PC-9 (cell line): ENCODE measurements at regions not wholly inside any gene's neighbourhood (a gene's known extent, or its start where the extent isn't known, plus 50 kb on each side); places are given as distances from the start of the nearest gene placed in this dataset.

Experiments used
- BruUV-seq: library from RNA; stranded (reverse); fragments of 400-500 nt; replicated peaks from 2 replicates; lab custom pipeline; 2021; lab: Mats Ljungman, UMichigan
- CTCF ChIA-PET: fragments of 300-600 bp; sonication (Branson Sonifier 250); formaldehyde crosslinking; loops from one replicate; lab custom pipeline; 2022; ENCODE audit warnings: antibody characterized with exemption; lab: Charles Lee
- POLR2A ChIA-PET: fragments of 300-600 bp; sonication (Branson Sonifier 250); formaldehyde crosslinking; loops from one replicate; lab custom pipeline; 2022; ENCODE audit warnings: antibody characterized with exemption; ENCODE audit not compliant: unreplicated experiment; lab: Charles Lee
- DNase-seq, 2 experiments: peaks; one replicate each; pipeline versions ENCODE4 v3.0.0 to v3.0.0-alpha.2; 2015 to 2022; ENCODE audit warnings: mixed read lengths in 1 of 2
- H2AFZ ChIP-seq: fragments of 200-600 bp; sonication (generic); 2 replicates; pipeline ENCODE4 v1.8.1; 2017; ENCODE audit warnings: antibody characterized with exemption
- H3F3A ChIP-seq: fragments of 200-600 bp; sonication (generic); 2 replicates; pipeline ENCODE4 v1.8.1; 2017; ENCODE audit warnings: antibody characterized with exemption, mild to moderate bottlenecking, low read depth; ENCODE audit not compliant: insufficient read depth
- H3K27ac ChIP-seq: fragments of 200-600 bp; sonication (generic); 2 replicates; pipeline ENCODE4 v1.6.1; 2016; ENCODE audit warnings: mixed run types
- H3K27me3 ChIP-seq: fragments of 200-600 bp; sonication (generic); 2 replicates; pipeline ENCODE4 v1.6.1; 2016; ENCODE audit warnings: low read depth, mixed run types; ENCODE audit not compliant: insufficient read depth
- H3K36me3 ChIP-seq: fragments of 200-600 bp; sonication (generic); 2 replicates; pipeline ENCODE4 v1.6.1; 2016; ENCODE audit warnings: low read depth, mixed run types
- H3K4me1 ChIP-seq: fragments of 200-600 bp; sonication (generic); replicated peaks from 2 replicates; pipeline ENCODE4 v1.6.1; 2016; ENCODE audit warnings: mixed run types; ENCODE audit not compliant: insufficient read depth
- H3K4me2 ChIP-seq: fragments of 200-600 bp; sonication (generic); 2 replicates; pipeline ENCODE4 v1.6.1; 2017; ENCODE audit warnings: mixed run types
- H3K4me3 ChIP-seq: fragments of 200-600 bp; sonication (generic); 2 replicates; pipeline ENCODE4 v1.6.1; 2016; ENCODE audit warnings: mixed run types
- H3K79me2 ChIP-seq: fragments of 200-600 bp; sonication (generic); 2 replicates; pipeline ENCODE4 v1.6.1; 2017; ENCODE audit warnings: low read depth, mixed run types
- H3K9me2 ChIP-seq: fragments of 200-600 bp; sonication (generic); 2 replicates; pipeline ENCODE4 v1.8.1; 2017; ENCODE audit warnings: mild to moderate bottlenecking; ENCODE audit not compliant: insufficient read depth
- H3K9me3 ChIP-seq: fragments of 200-600 bp; sonication (generic); 2 replicates; pipeline ENCODE4 v1.8.1; 2016; ENCODE audit warnings: low read depth; ENCODE audit not compliant: insufficient read depth
- H4K20me1 ChIP-seq: fragments of 200-600 bp; sonication (generic); 2 replicates; pipeline ENCODE4 v1.8.1; 2017; ENCODE audit not compliant: insufficient read depth
- CTCF ChIP-seq: fragments of 200-600 bp; sonication (generic); conservative IDR thresholded peaks from 2 replicates; pipeline ENCODE4 v1.6.1; 2017; ENCODE audit warnings: mixed run types, antibody characterized with exemption, mild to moderate bottlenecking, moderate library complexity
- EZH2 ChIP-seq: fragments of 200-600 bp; sonication (generic); IDR thresholded peaks from 2 replicates; pipeline ENCODE4 v1.8.0; 2017; ENCODE audit warnings: antibody characterized with exemption, low read depth
- intact Hi-C: fragments of 100-400 bp; cut with micrococcal nuclease; formaldehyde crosslinking; loops from one replicate; pipeline ENCODE4 v1.10.0; 2022; ENCODE audit not compliant: unreplicated experiment

- no peaks in the 10 kb centered on the region for H4K20me1 ChIP-seq
- no TSS peak for BruUV-seq
- no peak overlapping the region for H3K27ac ChIP-seq
- H3K4me1 ChIP-seq: no peaks in the 10 kb centered on the region
- H3K79me2 ChIP-seq: no peaks in the 10 kb centered on the region
- TF ChIP-seq CTCF (no peak), EZH2 (no peak)
- H3K27me3 ChIP-seq: no peaks in the 10 kb centered on the region; the same call in 1 of the 2 replicates
- ChIA-PET POLR2A (no interaction called here), CTCF (no interaction called here)
- DNase-seq: no peak
- H3F3A ChIP-seq: no peaks in the 10 kb centered on the region
- H3K4me3 ChIP-seq: no peak overlapping the region
- H3K9me3 ChIP-seq: no peaks in the 10 kb centered on the region
- no peaks in the 10 kb centered on the region for H3K36me3 ChIP-seq
- intact Hi-C loops: no loop called here
- H3K9me2 ChIP-seq: no peaks in the 10 kb centered on the region
- no peak overlapping the region for H2AFZ ChIP-seq
- H3K4me2 ChIP-seq: no peak overlapping the region
These were observed 107.7 kb upstream of the PLET1 start for GRCh38 chr11:112368381-112368780.

GRCh38 chr11:112369374-112369773, 108.7 kb upstream of the PLET1 start:
- Histone ChIP-seq H3K27ac (no peak overlapping the region), H3K4me2 (no peak overlapping the region), H3K4me1 (no peaks in the 10 kb centered on the region), H2AFZ (no peak overlapping the region), H3K4me3 (no peak overlapping the region), H3K9me2 (no peaks in the 10 kb centered on the region), H3K27me3 (no peaks in the 10 kb centered on the region; the same call in 1 of the 2 replicates), H3K9me3 (no peaks in the 10 kb centered on the region), H3K36me3 (no peaks in the 10 kb centered on the region), H3K79me2 (no peaks in the 10 kb centered on the region), H4K20me1 (no peaks in the 10 kb centered on the region), H3F3A (no peaks in the 10 kb centered on the region)
- POLR2A ChIA-PET: no interaction called here
- CTCF ChIA-PET: no interaction called here
- BruUV-seq: no TSS peak
- no peak for DNase-seq
- TF ChIP-seq CTCF (no peak), EZH2 (no peak)
- intact Hi-C loops: no loop called here

- ChIA-PET POLR2A (no interaction called here), CTCF (no interaction called here)
- H2AFZ ChIP-seq: no peak overlapping the region
- no peak overlapping the region for H3K4me2 ChIP-seq
- H3K27ac ChIP-seq: no peak overlapping the region
- H3K4me3 ChIP-seq: no peak overlapping the region
- intact Hi-C loops: no loop called here
- no peaks in the 10 kb centered on the region for H3K79me2 ChIP-seq
- BruUV-seq: no TSS peak
- H3K4me1 ChIP-seq: no peaks in the 10 kb centered on the region
- H3K36me3 ChIP-seq: no peaks in the 10 kb centered on the region
- TF ChIP-seq CTCF (no peak), EZH2 (no peak)
- no peak for DNase-seq
- H3K9me3 ChIP-seq: no peaks in the 10 kb centered on the region
- no peaks in the 10 kb centered on the region for H4K20me1 ChIP-seq
- no peaks in the 10 kb centered on the region; the same call in 1 of the 2 replicates for H3K27me3 ChIP-seq
- H3K9me2 ChIP-seq: no peaks in the 10 kb centered on the region
- H3F3A ChIP-seq: no peaks in the 10 kb centered on the region
These were observed 109.3 kb upstream of the PLET1 start for GRCh38 chr11:112369916-112370315.
